HG02970 (cell line): ENCODE measurements at regions not wholly inside any gene's neighbourhood (a gene's known extent, or its start where the extent isn't known, plus 50 kb on each side); places are given as distances from the start of the nearest gene placed in this dataset.

Source experiments
- ATAC-seq: cut with Tn5 transposase; IDR thresholded peaks from one replicate; pipeline ENCODE4 v1.9.1; 2021; ENCODE audit warnings: mild to moderate bottlenecking, moderate library complexity, moderate number of reproducible peaks; ENCODE audit not compliant: unreplicated experiment, low FRiP score

- ATAC-seq: no peak
These were observed 147.4 kb downstream of the SOX11 start for GRCh38 chr2:5839550-5839949.

- no peak for ATAC-seq
These were observed 148.9 kb downstream of the SOX11 start for GRCh38 chr2:5841126-5841525.

- no peak for ATAC-seq
These were observed 150.1 kb downstream of the SOX11 start for GRCh38 chr2:5842326-5842725.

GRCh38 chr2:5845798-5846330 lies 153.7 kb downstream of the SOX11 start:
- no peak for ATAC-seq

- ATAC-seq: no peak
These were observed 154.7 kb downstream of the SOX11 start for GRCh38 chr2:5846881-5847280.

- no peak for ATAC-seq
These were observed 157.4 kb downstream of the SOX11 start for GRCh38 chr2:5849562-5849961.

GRCh38 chr2:5851410-5851809 lies 159.2 kb downstream of the SOX11 start:
- ATAC-seq: no peak

- no peak for ATAC-seq
These were observed 162.6 kb downstream of the SOX11 start for GRCh38 chr2:5854797-5855196.

- no peak for ATAC-seq
These were observed 174.9 kb downstream of the SOX11 start for GRCh38 chr2:5867056-5867455.

GRCh38 chr2:5868931-5869330 lies 176.7 kb downstream of the SOX11 start:
- no peak for ATAC-seq

GRCh38 chr2:5869936-5870335 lies 177.8 kb downstream of the SOX11 start:
- ATAC-seq: no peak

GRCh38 chr2:5877360-5877759 lies 185.2 kb downstream of the SOX11 start:
- no peak for ATAC-seq

- no peak for ATAC-seq
These were observed 193.4 kb downstream of the SOX11 start for GRCh38 chr2:5885451-5886173.

GRCh38 chr2:5886462-5886861 lies 194.3 kb downstream of the SOX11 start:
- ATAC-seq: no peak

GRCh38 chr2:5888126-5888525 lies 195.9 kb downstream of the SOX11 start:
- ATAC-seq: no peak

- ATAC-seq: no peak
These were observed 197.3 kb downstream of the SOX11 start for GRCh38 chr2:5889519-5889918.

- no peak for ATAC-seq
These were observed 202.2 kb downstream of the SOX11 start for GRCh38 chr2:5894355-5894754.

GRCh38 chr2:5895284-5895683 lies 203.1 kb downstream of the SOX11 start:
- no peak for ATAC-seq

- ATAC-seq: no peak
These were observed 205.1 kb downstream of the SOX11 start for GRCh38 chr2:5897249-5897648.

- ATAC-seq: no peak
These were observed 206.5 kb downstream of the SOX11 start for GRCh38 chr2:5898667-5899066.

GRCh38 chr2:5905661-5906060 lies 213.5 kb downstream of the SOX11 start:
- ATAC-seq: no peak

GRCh38 chr2:5908071-5908470 lies 215.9 kb downstream of the SOX11 start:
- no peak for ATAC-seq
